Spinal cord (tissue), 9 donors: ENCODE measurements at regions not wholly inside any gene's neighbourhood (a gene's known extent, or its start where the extent isn't known, plus 50 kb on each side); places are given as distances from the start of the nearest gene placed in this dataset.

ENCODE experiments used
- DNase-seq, 6 donors: peaks; one replicate each; pipeline versions ENCODE4 v3.0.0 to v3.0.0-alpha.2; 2013 to 2015; ENCODE audit warnings: low spot score in 6 of 6, low read depth in 4 of 6
- H3K27ac ChIP-seq: one replicate; pipeline ENCODE4 v1.5.1; 2013; ENCODE audit warnings: low read depth, low read length, control low read depth
- H3K27me3 ChIP-seq: one replicate; pipeline ENCODE4 v1.6.1; 2013; ENCODE audit warnings: low read length; ENCODE audit not compliant: control insufficient read depth, insufficient read depth
- H3K36me3 ChIP-seq: one replicate; pipeline ENCODE4 v1.6.1; 2013; ENCODE audit warnings: low read length; ENCODE audit not compliant: control insufficient read depth, insufficient read depth
- H3K4me1 ChIP-seq: one replicate; pipeline ENCODE4 v1.6.1; 2013; ENCODE audit warnings: low read length; ENCODE audit not compliant: control insufficient read depth, insufficient read depth
- H3K4me3 ChIP-seq: one replicate; pipeline ENCODE4 v1.5.1; 2013; ENCODE audit warnings: low read depth, low read length, control low read depth
- H3K9me3 ChIP-seq: one replicate; pipeline ENCODE4 v1.6.1; 2013; ENCODE audit warnings: low read length; ENCODE audit not compliant: control insufficient read depth, insufficient read depth
- WGBS: methylation state at CpG from one replicate; pipeline ENCODE4 v1.1.5; 2013; ENCODE audit warnings: missing lambda C conversion rate; ENCODE audit not compliant: insufficient coverage; 5-methylcytosine and 5-hydroxymethylcytosine counted together
- donor health status: healthy.

DNA sequence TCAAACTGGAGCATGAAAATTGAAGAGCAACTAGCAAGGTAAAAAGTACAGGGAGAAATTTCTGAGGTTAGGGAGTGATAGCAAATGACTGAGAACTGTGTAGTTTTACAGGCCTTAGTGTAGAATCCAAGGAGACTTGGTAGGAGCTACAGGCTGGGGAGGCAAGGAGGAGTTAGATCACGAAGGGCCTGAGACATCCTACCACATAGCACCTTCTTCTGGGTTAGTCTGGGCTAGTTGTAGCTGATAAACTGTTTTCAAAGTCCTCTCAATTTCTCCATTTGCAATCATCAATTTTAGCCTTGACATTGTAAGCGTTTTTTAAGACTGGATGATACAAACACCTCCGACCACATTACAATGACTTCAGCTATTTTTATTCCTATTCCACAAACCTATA is 209.7 kb downstream of the TMEM200A start:
- Histone ChIP-seq H3K4me3 (no peak overlapping the region), H3K9me3 (no peaks in the 10 kb centered on the region), H3K27me3 (no peaks in the 10 kb centered on the region), H3K27ac (no peak overlapping the region), H3K4me1 (no peaks in the 10 kb centered on the region), H3K36me3 (no peaks in the 10 kb centered on the region)
- DNase-seq, result no peak
- 100% methylated on average over 1 of the region's 3 CpGs for WGBS

DNA sequence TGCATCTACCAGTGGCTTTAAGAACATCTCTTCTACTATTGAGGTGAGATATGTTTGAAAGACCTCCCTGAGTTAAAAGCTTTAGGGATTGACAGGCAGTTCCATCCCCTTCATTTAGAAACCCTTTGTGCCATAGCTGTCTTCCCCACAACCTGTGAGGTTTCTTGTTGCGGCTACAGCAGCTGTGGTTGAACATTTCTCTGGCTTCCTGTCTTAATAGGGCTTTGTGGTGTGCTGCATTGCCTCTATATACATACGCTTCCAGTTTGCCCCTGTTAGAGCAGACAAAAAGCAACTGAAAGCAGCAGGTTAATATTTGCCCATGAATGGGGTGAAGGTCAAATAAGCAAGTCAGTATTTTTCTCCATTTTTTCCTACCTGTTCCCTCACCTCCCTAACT is 210.2 kb downstream of the TMEM200A start:
- no CpG with 5 or more reads among the region's 2 CpGs for WGBS
- H3K27me3 ChIP-seq, result no peaks in the 10 kb centered on the region

DNA sequence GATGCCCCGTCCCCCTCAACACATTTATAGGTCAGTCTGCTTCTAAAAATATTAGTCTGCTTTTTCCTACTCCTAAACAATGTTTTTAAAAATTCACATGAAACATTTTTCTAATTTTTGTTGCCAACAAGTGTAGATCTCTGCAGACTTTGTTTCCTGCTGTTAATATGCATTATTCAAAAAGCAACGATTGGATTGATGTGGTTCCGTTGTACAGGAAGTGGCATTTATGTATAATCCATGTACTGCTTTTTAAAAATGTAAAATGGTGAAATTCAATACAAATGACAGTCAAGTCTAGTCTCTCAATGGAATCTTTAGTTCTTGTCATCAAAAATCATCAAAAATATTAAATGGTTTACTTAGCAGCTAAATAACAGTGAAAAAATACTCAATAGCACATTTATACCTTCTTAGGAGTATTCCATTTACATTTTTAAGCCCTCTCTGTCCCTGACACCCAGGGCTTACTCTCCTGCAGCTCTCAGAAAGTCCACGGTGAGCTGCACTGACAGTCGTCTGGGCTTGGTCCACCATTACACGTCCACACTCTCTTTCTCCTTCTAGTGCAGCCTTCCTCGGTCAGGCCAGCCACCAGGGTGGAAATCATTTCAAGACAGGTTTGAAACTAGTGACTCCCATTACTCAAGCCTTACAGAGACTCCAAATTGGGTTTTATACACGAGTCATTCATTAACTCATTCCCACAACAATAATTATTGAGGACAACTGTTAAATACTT is 211.5 kb downstream of the TMEM200A start:
- 59% methylated on average over 3 of the region's 8 CpGs for WGBS
- no peak overlapping the region for H3K4me3 ChIP-seq
- no peaks in the 10 kb centered on the region for H3K27me3 ChIP-seq
- H3K27ac ChIP-seq, result no peak overlapping the region
- no peak for DNase-seq
- H3K4me1 ChIP-seq, result no peaks in the 10 kb centered on the region
- no peaks in the 10 kb centered on the region for H3K36me3 ChIP-seq
- H3K9me3 ChIP-seq, result no peaks in the 10 kb centered on the region

More for the DNA sequence above, 210.2 kb downstream of the TMEM200A start:
- H3K27ac ChIP-seq, result no peak overlapping the region
- no peaks in the 10 kb centered on the region for H3K4me1 ChIP-seq
- no peaks in the 10 kb centered on the region for H3K36me3 ChIP-seq
- H3K9me3 ChIP-seq, result no peaks in the 10 kb centered on the region
- no peak overlapping the region for H3K4me3 ChIP-seq
- DNase-seq, result no peak

DNA sequence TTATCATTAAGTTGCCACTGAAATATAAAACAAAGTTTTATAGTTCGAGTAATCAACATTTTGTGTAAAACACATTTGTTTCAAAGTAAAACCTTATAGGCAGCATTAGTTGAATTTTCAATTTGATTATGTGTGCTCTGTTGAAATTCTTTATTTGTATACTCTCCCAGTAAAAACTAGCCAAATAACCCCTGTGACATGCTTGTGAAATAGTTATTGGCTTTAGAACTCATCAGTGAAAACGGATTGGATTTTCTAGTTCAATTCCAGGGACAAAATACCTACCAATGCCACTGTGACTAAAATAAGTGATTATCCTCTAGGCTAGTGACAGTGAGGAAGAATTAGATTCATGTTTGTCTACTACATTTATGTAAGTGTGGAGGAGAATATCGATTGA is 212.9 kb downstream of the TMEM200A start:
- no peaks in the 10 kb centered on the region for H3K4me1 ChIP-seq
- H3K9me3 ChIP-seq, result no peaks in the 10 kb centered on the region
- no peak overlapping the region for H3K4me3 ChIP-seq
- H3K36me3 ChIP-seq, result no peaks in the 10 kb centered on the region
- WGBS, result no CpG with 5 or more reads among the region's 3 CpGs
- no peak for DNase-seq
- no peak overlapping the region for H3K27ac ChIP-seq
- H3K27me3 ChIP-seq, result no peaks in the 10 kb centered on the region

DNA sequence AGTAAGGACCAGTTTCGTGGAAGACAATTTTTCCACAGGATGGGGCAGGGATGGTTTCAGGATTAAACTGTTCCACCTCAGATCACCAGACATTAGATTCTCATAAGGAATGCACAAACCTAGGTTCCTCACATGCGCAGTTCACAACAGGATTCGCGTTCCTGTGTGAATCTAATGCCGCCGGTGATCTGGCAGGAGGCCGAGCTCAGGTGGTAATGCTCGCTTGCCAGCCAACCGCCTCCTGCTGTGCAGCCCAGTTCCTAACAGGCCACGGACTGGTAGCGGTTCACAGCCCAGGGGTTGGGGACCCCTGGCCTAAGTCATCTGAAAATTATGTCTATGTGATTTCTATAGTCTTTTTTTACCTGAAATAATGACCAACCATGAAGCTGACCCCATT is 217.5 kb downstream of the TMEM200A start:
- DNase-seq, result no peak
- Histone ChIP-seq H3K9me3 (no peaks in the 10 kb centered on the region), H3K36me3 (no peaks in the 10 kb centered on the region), H3K4me3 (no peak overlapping the region), H3K4me1 (no peaks in the 10 kb centered on the region), H3K27ac (no peak overlapping the region), H3K27me3 (no peaks in the 10 kb centered on the region)
- WGBS, result 87% methylated on average over 9 of the region's 11 CpGs

DNA sequence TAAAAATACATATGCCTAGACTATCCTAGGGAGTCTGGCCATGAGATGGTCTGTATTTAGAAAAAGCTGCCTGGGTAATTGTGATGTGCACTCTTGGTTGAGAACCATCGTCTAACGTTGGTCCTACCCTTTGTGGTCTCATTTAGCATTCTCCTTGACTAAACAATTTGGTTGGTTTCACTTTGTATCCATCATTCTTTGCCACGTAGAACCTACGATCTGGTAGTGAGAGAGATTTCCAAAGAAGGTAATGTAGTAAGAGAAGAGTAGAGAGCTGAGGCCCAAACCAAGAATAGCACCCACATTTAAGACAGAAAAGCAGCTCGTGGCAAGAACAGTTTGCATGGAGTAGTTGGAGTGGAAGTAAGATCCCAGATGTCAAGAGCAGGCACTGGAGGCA is 219.8 kb downstream of the TMEM200A start:
- H3K27ac ChIP-seq, result no peak overlapping the region
- no peak for DNase-seq
- no peak overlapping the region for H3K4me3 ChIP-seq
- no peaks in the 10 kb centered on the region for H3K36me3 ChIP-seq
- no peaks in the 10 kb centered on the region for H3K4me1 ChIP-seq
- H3K27me3 ChIP-seq, result no peaks in the 10 kb centered on the region
- H3K9me3 ChIP-seq, result no peaks in the 10 kb centered on the region
- no CpG with 5 or more reads among the region's 5 CpGs for WGBS

DNA sequence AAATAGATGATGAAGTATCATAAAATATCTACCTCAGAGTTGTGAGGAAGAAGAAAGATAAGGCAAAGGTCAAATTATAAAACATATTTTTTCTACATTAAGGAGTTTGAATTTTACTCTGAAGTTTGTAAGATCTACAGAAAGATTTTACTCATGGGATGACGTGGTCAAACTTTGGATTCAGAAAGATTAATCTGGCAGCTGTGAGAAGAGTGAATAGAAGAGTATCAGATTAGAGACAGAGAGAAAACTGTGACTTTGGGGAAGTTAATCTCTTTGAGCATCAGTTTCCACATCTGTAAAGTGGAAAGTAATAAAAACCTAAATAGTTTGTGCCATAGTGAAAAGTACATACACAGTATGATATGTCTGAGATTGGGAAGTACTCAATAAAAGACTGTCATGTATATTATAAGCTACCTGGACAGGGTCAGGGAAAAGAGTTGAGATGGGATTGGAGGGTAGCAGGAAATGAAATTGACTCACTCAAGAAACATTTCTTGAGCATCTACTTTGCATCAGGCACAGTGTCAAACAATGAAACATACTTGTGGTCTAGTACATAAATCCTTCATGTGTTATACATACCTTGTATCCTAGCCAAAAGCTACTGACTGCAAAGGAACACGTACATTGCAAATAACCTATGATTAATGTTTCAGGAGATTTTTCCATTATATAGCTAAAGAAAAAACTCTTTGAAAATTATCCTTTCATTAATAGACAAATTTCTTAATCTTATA is 222.1 kb downstream of the TMEM200A start:
- Histone ChIP-seq H3K9me3 (peaks cover 2% of the 10 kb centered on the region), H3K27me3 (no peaks in the 10 kb centered on the region), H3K36me3 (no peaks in the 10 kb centered on the region), H3K4me3 (no peak overlapping the region), H3K4me1 (no peaks in the 10 kb centered on the region), H3K27ac (no peak overlapping the region)
- no peak for DNase-seq
- WGBS, result 88% methylated on average over 1 of the region's 2 CpGs

DNA sequence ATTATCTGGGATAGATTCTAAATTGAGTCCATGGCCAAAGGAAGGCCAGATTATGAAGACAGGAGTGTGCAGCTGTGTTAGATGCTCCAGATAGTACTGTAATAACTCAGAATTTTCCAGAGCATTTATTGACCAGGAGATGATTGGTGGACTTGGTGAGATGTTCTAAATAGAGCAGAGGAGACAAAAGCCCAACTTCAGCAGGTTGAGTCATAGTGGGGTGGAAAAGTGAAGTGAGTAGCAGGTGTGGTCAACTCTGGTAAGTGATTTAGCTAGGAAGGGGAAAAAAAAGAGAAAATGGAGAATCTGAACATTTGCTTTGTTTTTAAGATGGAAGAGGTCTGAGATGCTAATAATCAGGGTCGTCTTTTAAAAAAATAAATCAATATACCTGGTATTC is 227.4 kb downstream of the TMEM200A start:
- Histone ChIP-seq H3K27ac (no peak overlapping the region), H3K27me3 (no peaks in the 10 kb centered on the region), H3K4me1 (no peaks in the 10 kb centered on the region), H3K9me3 (peaks cover 2% of the 10 kb centered on the region), H3K36me3 (no peaks in the 10 kb centered on the region), H3K4me3 (no peak overlapping the region)
- WGBS, result no CpG with 5 or more reads among the region's 1 CpG
- DNase-seq, result no peak

DNA sequence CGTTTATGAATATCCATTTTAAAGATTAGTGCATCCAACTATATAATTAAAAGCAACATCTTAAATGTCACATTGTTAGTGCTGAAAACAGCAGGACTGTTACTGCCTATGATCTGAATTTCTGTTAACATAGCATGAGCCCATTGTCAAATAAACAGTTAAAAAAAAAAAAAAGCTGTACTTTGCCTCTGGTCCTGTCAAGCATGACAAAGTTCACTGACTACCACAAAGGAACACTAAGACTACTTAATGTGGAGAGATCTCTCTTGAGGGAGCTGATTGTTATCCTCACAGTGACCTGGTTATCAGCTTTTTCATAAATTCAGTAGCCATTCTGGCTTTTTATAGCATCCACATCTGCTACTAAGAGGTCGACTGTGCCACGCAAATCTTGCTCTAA is 228.1 kb downstream of the TMEM200A start:
- Histone ChIP-seq H3K9me3 (peaks cover 2% of the 10 kb centered on the region), H3K4me1 (no peaks in the 10 kb centered on the region), H3K4me3 (no peak overlapping the region), H3K36me3 (no peaks in the 10 kb centered on the region), H3K27ac (no peak overlapping the region), H3K27me3 (no peaks in the 10 kb centered on the region)
- no peak for DNase-seq
- WGBS, result no CpG with 5 or more reads among the region's 3 CpGs
